B cell (primary cell): ENCODE measurements at regions not wholly inside any gene's neighbourhood (a gene's known extent, or its start where the extent isn't known, plus 50 kb on each side); places are given as distances from the start of the nearest gene placed in this dataset.

Experiments
- ATAC-seq: fragments of 200-7000 bp; cut with Tn5 transposase; one replicate; pipeline ENCODE4 v1.10.0; 2021; ENCODE audit warnings: low read depth, mild to moderate bottlenecking, moderate number of reproducible peaks, moderate library complexity
- CTCF ChIA-PET: fragments of 350-600 bp; sonication (Branson Sonifier 250); formaldehyde crosslinking; loops from one replicate; lab custom pipeline; 2021; ENCODE audit warnings: antibody characterized with exemption, inconsistent platforms; lab: Charles Lee
- POLR2A ChIA-PET: fragments of 350-600 bp; sonication (Branson Sonifier 250); formaldehyde crosslinking; loops from one replicate; lab custom pipeline; 2021; ENCODE audit warnings: antibody characterized with exemption; lab: Charles Lee
- DNase-seq: peaks from one replicate; pipeline ENCODE4 v3.0.0; 2013
- H2AFZ ChIP-seq: 2 replicates; pipeline ENCODE4 v1.6.1; 2012; ENCODE audit warnings: mild to moderate bottlenecking, low read depth, low read length; ENCODE audit not compliant: insufficient read depth, poor library complexity, severe bottlenecking
- H3K27ac ChIP-seq, 2 donors: 1 replicate in 1 of 2; 2 replicates in 1 of 2; pipeline ENCODE4 v1.5.1; 2012 to 2013; ENCODE audit warnings: low read length in 2 of 2, mild to moderate bottlenecking in 2 of 2, moderate library complexity in 1 of 2
- H3K27me3 ChIP-seq, 4 experiments: fragments of 200-600 bp in 1 of 4; sonication (generic) in 1 of 4; replicated peaks in 1 of 4; 1 replicate in 2 of 4; 2 replicates in 2 of 4; pipeline versions ENCODE4 v1.6.1 to v1.7.0; 2013 to 2016; ENCODE audit warnings: low read length in 3 of 4, mild to moderate bottlenecking in 2 of 4, mixed read lengths in 1 of 4, moderate library complexity in 1 of 4; ENCODE audit not compliant: insufficient read depth in 4 of 4, control insufficient read depth in 3 of 4; ENCODE audit errors: control extremely low read depth in 1 of 4
- H3K36me3 ChIP-seq, 2 experiments: replicated peaks in 1 of 2; 1 replicate in 1 of 2; 2 replicates in 1 of 2; pipeline versions ENCODE4 v1.6.1 to v1.7.1; 2013; ENCODE audit warnings: low read length in 1 of 2; ENCODE audit not compliant: insufficient read depth in 2 of 2, control insufficient read depth in 1 of 2; ENCODE audit errors: control extremely low read depth in 1 of 2, extremely low read depth in 1 of 2
- H3K4me1 ChIP-seq, 2 donors: fragments of 200-600 bp in 1 of 2; sonication (generic) in 1 of 2; 1 replicate in 1 of 2; 2 replicates in 1 of 2; pipeline versions ENCODE4 v1.5.1 to v1.6.1; 2013 to 2017; ENCODE audit warnings: low read length in 2 of 2; ENCODE audit not compliant: control insufficient read depth in 2 of 2, insufficient read depth in 2 of 2
- H3K4me2 ChIP-seq: replicated peaks from 2 replicates; pipeline ENCODE3; 2012; ENCODE audit warnings: mild to moderate bottlenecking, low read depth, low read length; ENCODE audit not compliant: poor library complexity, severe bottlenecking
- H3K4me3 ChIP-seq, 5 experiments: fragments of 200-600 bp in 1 of 5; sonication (generic) in 1 of 5; 1 replicate in 3 of 5; 2 replicates in 2 of 5; pipeline versions ENCODE4 v1.5.1 to v1.7.0; 2011 to 2016; ENCODE audit warnings: low read length in 4 of 5, mild to moderate bottlenecking in 4 of 5, low read depth in 2 of 5, control low read depth in 1 of 5, moderate library complexity in 1 of 5; ENCODE audit not compliant: insufficient read depth in 1 of 5; ENCODE audit errors: control extremely low read depth in 1 of 5, extremely low read depth in 1 of 5
- H3K79me2 ChIP-seq: fragments of 200-600 bp; sonication (generic); one replicate; pipeline ENCODE4 v1.6.0; 2016; ENCODE audit warnings: low read length; ENCODE audit not compliant: control insufficient read depth, insufficient read depth
- H3K9ac ChIP-seq: fragments of 200-600 bp; sonication (generic); 2 replicates; pipeline ENCODE4 v1.6.1; 2017; ENCODE audit warnings: mild to moderate bottlenecking, low read length, moderate library complexity
- H3K9me3 ChIP-seq, 3 donors: one replicate each; pipeline versions ENCODE4 v1.6.1 to v1.7.1; 2013; ENCODE audit warnings: low read length in 2 of 3; ENCODE audit not compliant: control insufficient read depth in 2 of 3, insufficient read depth in 1 of 3; ENCODE audit errors: control extremely low read depth in 1 of 3
- H4K20me1 ChIP-seq: 2 replicates; pipeline ENCODE4 v1.6.0; 2012; ENCODE audit warnings: mild to moderate bottlenecking, low read length; ENCODE audit not compliant: insufficient read depth, control insufficient read depth, poor library complexity, severe bottlenecking
- H3K27ac Mint-ChIP-seq: one replicate; pipeline ENCODE4 v1.8.0; 2021; ENCODE audit warnings: mixed read lengths
- H3K27me3 Mint-ChIP-seq: one replicate; pipeline ENCODE4 v1.8.0; 2021; ENCODE audit warnings: mixed read lengths
- H3K4me1 Mint-ChIP-seq: one replicate; pipeline ENCODE4 v1.8.0; 2021; ENCODE audit warnings: mixed read lengths
- H3K4me3 Mint-ChIP-seq: one replicate; pipeline ENCODE4 v1.8.0; 2021; ENCODE audit warnings: mixed read lengths
- H3K9me3 Mint-ChIP-seq: one replicate; pipeline ENCODE4 v1.8.0; 2022; ENCODE audit warnings: mixed read lengths; ENCODE audit not compliant: insufficient read depth
- EZH2 ChIP-seq: IDR thresholded peaks from 2 replicates; pipeline ENCODE4 v1.6.1; 2012; ENCODE audit warnings: borderline replicate concordance, low read depth, mild to moderate bottlenecking, moderate library complexity, low read length; ENCODE audit not compliant: insufficient read depth, poor library complexity, severe bottlenecking
- WGBS: methylation state at CpG from one replicate; pipeline ENCODE4 v1.1.5; 2013; ENCODE audit warnings: missing lambda C conversion rate; ENCODE audit not compliant: insufficient coverage; 5-methylcytosine and 5-hydroxymethylcytosine counted together
- intact Hi-C: fragments of 100-400 bp; cut with micrococcal nuclease; formaldehyde crosslinking; loops from one replicate; pipeline ENCODE4 v1.10.0; 2022
- TF ChIP-seq, protein P1 (sequence below): fragments of 200-600 bp; IDR thresholded peaks from one replicate; pipeline ENCODE4 v1.8.0; 2022; ENCODE audit warnings: antibody characterized with exemption, mild to moderate bottlenecking

DNA sequence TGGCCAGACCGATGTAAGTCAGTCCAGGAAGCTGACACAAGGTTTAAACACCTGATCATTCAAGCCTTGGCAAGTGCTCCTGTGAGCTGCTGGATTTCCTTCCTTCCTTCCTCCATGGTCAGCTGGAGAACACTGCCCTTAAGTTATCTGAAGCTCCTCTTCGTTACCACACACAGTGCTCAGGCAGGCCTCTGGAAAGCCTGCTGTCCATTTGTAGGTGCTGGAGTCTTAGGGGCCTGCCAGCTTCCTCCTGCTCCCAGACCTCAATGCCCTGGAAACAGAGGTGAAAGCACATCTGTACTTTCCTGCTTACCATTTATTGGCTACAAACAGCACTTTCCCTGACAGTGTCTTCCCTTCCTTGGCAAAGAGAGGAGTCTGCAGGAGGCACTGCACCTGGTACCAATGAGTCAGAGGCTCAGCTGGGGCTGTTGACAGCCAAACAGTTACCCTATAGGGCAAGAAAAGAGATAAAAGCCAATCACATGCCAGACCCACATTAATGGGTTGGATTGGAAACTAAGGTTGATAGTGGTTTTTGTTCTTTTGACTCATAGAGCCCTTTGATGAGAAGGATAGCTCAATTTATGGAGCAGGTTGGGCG is 72.6 kb upstream of the PUM3 start:
- Histone ChIP-seq H3K27ac (no peak overlapping the region), H2AFZ (no peak overlapping the region), H3K79me2 (no peaks in the 10 kb centered on the region), H3K4me2 (no peak overlapping the region), H3K4me1 (no peaks in the 10 kb centered on the region), H3K27me3 (no peaks in the 10 kb centered on the region), H3K9ac (no peak overlapping the region), H3K9me3 (no peaks in the 10 kb centered on the region), H4K20me1 (no peaks in the 10 kb centered on the region), H3K4me3 (no peak overlapping the region), H3K36me3 (no peaks in the 10 kb centered on the region)
- H3K27ac Mint-ChIP-seq = no peak overlapping the region
- ChIA-PET CTCF (no interaction called here), POLR2A (no interaction called here)
- H3K4me3 Mint-ChIP-seq = no peak overlapping the region
- 81% methylated on average over 3 of the region's 3 CpGs for WGBS
- TF ChIP-seq EZH2 = no peak
- peaks cover 8% of the 10 kb centered on the region for H3K27me3 Mint-ChIP-seq
- intact Hi-C loops = no loop called here
- no peak for DNase-seq
- H3K4me1 Mint-ChIP-seq = no peaks in the 10 kb centered on the region
- H3K9me3 Mint-ChIP-seq = no peaks in the 10 kb centered on the region
- no peak for ATAC-seq

DNA sequence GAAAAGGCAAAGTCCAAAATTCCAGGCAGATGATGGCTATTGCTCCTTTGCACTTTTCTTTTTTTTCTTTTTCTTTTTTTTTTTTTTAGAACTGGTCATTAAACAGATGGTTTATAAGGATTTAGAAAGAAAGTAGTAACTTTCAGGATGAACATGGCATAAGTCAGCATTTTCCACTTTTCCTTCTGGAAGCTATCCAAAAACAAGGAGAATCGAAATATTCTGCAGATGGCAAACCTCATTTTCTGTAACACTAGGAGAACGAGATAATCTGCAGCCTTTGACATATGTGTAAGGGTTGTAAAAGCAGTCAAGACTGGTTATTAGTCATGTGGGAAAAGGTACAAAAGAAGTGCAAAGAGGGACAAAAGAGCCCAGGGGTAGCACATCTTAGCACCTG is 69.1 kb upstream of the PUM3 start:
- no peak overlapping the region for H2AFZ ChIP-seq
- TF ChIP-seq, protein P1, sequence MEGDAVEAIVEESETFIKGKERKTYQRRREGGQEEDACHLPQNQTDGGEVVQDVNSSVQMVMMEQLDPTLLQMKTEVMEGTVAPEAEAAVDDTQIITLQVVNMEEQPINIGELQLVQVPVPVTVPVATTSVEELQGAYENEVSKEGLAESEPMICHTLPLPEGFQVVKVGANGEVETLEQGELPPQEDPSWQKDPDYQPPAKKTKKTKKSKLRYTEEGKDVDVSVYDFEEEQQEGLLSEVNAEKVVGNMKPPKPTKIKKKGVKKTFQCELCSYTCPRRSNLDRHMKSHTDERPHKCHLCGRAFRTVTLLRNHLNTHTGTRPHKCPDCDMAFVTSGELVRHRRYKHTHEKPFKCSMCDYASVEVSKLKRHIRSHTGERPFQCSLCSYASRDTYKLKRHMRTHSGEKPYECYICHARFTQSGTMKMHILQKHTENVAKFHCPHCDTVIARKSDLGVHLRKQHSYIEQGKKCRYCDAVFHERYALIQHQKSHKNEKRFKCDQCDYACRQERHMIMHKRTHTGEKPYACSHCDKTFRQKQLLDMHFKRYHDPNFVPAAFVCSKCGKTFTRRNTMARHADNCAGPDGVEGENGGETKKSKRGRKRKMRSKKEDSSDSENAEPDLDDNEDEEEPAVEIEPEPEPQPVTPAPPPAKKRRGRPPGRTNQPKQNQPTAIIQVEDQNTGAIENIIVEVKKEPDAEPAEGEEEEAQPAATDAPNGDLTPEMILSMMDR = no peak
- TF ChIP-seq EZH2 = no peak
- no peaks in the 10 kb centered on the region for H3K4me1 ChIP-seq
- no peak for DNase-seq
- peaks cover 10% of the 10 kb centered on the region for H3K27me3 Mint-ChIP-seq
- H3K4me3 Mint-ChIP-seq = no peak overlapping the region
- no peaks in the 10 kb centered on the region for H4K20me1 ChIP-seq
- no peaks in the 10 kb centered on the region for H3K9me3 Mint-ChIP-seq
- POLR2A ChIA-PET = no interaction called here
- no peaks in the 10 kb centered on the region for H3K4me1 Mint-ChIP-seq
- H3K9ac ChIP-seq = no peak overlapping the region
- H3K27me3 ChIP-seq = no peaks in the 10 kb centered on the region
- ATAC-seq = no peak
- H3K9me3 ChIP-seq = no peaks in the 10 kb centered on the region
- H3K4me2 ChIP-seq = no peak overlapping the region
- no peaks in the 10 kb centered on the region for H3K79me2 ChIP-seq
- no peak overlapping the region for H3K27ac Mint-ChIP-seq
- CTCF ChIA-PET = no interaction called here
- no peak overlapping the region for H3K4me3 ChIP-seq
- whole genome bisulfite sequencing = 75% methylated on average over 1 of the region's 2 CpGs
- H3K36me3 ChIP-seq = no peaks in the 10 kb centered on the region
- no peak overlapping the region for H3K27ac ChIP-seq
- intact Hi-C loops = no loop called here
